ENCODE measurements at regions not wholly inside any gene's neighbourhood (a gene's known extent, or its start where the extent isn't known, plus 50 kb on each side); places are given as distances from the start of the nearest gene placed in this dataset.
A peak's percentile ranks its signal among the peaks of the same experiment; 100 is the strongest.

DNA sequence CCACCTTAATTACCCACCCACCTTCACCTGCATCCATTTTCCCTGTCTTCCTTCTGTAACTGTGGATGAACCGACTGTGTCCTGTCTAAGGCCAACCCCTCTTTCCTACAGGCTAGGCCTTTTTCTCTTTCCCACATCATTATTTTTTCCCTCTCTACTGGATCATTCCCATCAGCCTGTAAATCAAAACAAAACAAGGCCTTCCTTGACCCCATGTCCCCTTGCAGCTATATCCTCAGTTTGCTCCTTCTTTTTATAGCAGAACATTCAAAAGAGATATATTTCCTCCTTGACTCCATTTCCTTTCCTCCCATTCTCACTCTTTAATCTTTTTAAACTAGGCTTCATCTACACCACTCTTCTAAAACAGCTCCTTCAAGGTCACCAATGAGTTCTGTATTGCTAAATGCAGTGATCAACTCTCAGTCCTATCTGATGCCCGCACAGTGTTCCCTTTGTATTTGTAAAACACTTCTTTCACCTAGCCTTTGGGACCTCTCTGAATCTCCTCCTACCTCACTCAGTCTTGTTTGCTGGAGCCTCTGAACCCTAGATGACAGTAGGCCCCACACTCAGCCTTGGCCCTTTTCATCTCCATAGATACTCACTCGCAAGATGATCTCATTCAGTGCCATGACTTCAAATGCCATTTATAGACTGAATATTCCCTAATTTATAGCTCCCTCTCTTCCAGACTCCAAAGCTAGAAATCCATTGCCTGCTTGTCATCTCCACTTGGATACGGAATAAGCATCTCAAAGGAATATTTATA, 55.7 kb downstream of the CXCR4 start:
- DNase-seq (ENCODE audit: low read depth in 4 of 4, low spot score in 3 of 4), result peak in 1 of 4 donors; percentile 37

DNA sequence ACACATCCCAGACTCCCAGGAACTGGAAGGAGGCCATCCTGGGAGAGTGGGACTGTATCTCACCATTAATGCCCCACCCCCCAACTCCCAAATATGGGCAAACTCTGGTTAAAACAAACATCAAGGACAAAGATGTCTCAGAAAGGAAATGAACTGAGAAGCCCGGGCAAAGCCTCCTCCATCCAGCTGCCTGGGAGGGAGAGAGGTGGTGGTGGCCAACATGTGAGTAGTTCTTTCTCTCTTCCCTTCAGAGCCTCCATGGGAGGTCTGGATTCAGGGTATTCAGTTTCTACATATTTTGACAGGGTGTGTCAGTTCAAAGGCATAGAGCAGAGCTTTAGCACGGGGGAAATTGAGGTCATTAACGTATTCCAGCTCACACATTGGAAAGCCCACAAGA, 57.5 kb downstream of the CXCR4 start:
- DNase-seq (ENCODE audit: low read depth in 4 of 4, low spot score in 3 of 4), result no peak

DNA sequence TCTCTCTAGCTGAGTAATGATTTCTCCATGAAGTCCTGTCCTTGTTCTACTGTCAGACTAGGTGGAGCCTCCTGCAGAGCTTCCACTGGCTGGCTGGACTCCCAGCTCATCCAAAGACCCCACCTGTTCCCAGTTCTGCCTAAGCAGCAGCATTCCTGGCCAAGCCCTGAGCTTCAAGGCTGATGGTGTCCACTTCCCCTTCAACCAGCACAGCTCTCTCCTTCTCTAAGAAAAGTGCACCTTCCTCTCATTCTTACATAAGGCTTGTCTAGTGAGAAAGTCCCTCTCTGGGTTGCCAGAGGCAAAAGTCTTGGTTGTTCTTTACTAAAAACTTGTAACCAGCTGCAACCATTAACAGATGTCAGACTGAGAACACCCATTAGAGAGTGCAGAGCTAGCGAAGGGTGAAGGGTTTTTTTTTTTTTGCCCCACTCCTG, 58.9 kb downstream of the CXCR4 start:
- peak in 1 of 4 donors; percentile 32 for DNase-seq (ENCODE audit: low read depth in 4 of 4, low spot score in 3 of 4)

DNA sequence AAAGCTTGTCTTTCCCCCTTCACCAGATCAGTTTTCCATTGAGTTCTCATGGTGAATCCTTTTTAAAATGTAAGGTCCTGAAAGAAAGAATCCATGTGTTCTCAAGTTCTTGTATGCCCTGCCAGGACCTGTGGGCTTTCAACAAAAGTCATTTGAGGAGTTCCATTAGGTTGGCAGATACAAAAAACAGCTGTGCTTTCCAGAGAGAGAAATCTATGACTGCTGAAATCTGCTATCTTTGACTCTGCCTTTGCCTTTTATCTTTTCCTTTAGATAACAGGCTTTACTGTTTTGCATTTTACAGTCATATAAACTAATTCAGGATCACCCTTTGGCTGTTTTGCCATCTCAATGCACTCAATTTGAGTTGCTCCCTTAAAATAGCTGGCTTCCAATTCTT, 59.7 kb downstream of the CXCR4 start:
- DNase-seq (ENCODE audit: low read depth in 4 of 4, low spot score in 3 of 4), result no peak

DNA sequence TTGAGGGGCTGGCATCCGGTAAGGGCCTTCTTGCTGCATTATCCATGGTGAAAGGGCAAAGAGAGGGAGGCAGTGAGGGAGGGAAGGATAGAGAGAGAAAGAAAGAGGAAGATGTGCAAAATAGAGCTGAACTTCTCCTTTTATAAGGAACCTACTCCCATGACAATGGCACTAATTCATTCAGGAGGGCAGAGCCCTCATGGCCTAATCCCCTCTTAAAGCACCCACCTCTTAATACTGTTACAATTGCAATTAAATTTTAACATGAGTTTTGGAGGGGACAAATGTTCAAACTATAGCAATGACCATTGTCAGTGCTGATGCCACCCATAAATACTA, 60.2 kb downstream of the CXCR4 start:
- DNase-seq (ENCODE audit: low read depth in 4 of 4, low spot score in 3 of 4), result no peak

DNA sequence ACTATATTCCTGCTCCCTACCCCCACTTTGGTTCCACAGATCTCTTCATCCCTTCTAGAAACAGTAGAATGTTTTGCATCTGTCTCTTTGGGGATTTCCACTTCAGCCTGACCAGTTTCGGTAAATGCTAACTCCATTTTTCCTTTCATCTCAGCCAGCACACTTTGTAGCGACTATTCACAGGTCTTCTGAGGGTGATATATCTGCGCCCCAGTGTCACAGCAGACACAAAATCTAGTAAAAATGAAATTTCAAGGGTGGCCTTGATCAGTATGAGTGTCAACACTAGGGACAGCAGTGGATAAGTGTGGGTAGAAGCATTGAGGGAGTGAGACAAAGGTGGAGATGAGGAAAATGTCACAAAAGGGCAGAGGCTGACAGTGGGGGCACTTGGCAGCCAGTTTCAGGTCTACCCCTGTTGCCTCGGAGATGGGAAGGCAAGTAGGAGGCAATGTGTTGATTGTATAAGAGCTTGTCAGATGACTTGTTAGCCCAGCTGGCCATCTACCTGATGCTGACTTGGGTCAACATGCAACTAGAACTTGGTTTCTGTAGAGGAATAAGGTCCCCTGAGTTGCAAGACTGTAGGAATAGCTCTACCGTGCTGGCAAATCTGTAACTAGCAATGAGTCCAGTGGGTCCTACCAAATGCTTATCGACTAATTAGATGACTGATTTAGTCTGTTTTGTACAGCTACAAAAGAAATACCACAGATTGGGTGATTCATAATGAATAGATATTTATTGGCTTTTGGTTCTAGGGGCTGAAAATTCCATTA, 60.7 kb downstream of the CXCR4 start:
- DNase-seq (ENCODE audit: low read depth in 4 of 4, low spot score in 3 of 4), result no peak

DNA sequence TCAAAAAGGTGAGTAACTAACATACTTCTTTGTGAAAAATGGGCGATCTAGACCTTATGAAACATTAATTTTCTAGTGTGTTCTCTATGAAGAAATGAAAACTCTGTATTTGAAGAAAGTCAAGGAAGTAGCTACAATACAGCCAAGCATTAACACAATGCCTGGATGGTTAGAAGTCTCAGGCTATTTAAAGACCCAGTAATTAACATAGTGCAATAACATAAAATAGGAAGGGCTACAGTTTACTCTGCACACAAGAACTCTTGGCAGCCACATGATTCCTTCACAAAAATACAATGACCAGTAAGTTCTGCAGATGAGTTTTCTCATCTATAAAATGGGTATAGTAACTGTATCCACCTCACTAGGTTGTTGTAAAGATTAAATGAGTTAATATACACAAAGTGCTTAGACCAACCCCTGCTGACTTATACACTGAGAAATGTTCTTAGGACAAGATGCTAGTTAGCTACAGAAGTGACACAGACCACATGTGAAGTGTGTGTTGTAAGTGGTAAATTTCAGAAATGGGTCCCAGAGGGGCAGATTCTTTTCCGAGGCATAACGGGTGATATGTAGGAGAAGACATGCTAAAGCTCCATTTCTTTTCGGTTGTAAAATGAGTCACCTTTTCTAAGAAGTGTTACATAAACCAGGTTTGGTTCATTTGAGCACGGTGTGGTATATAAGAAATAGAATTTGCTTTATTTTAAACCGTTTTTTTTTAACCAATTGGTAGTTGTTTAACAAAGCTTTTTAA, 61.8 kb downstream of the CXCR4 start:
- no peak for DNase-seq (ENCODE audit: low read depth in 4 of 4, low spot score in 3 of 4)

DNA sequence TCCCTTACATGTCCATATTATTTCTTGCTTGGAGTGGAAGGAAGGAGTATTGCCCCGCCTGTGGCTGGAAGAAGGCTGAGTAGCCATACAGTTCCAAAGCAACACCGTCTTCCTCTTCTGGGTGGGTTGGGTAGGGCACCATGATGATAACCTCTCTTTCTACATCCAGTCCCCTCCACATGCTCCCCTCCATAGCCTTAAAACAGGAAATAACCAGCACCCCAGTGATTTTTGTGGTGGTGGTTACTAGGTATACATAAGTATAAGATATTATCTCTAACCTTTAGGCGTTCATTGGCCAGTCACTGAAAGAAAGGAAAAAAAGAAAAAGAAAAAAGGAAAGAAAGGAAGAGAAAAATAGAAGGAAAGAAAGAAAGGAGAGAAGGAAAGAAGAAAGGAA, 63.1 kb downstream of the CXCR4 start:
- DNase-seq (ENCODE audit: low read depth in 4 of 4, low spot score in 3 of 4), result no peak

DNA sequence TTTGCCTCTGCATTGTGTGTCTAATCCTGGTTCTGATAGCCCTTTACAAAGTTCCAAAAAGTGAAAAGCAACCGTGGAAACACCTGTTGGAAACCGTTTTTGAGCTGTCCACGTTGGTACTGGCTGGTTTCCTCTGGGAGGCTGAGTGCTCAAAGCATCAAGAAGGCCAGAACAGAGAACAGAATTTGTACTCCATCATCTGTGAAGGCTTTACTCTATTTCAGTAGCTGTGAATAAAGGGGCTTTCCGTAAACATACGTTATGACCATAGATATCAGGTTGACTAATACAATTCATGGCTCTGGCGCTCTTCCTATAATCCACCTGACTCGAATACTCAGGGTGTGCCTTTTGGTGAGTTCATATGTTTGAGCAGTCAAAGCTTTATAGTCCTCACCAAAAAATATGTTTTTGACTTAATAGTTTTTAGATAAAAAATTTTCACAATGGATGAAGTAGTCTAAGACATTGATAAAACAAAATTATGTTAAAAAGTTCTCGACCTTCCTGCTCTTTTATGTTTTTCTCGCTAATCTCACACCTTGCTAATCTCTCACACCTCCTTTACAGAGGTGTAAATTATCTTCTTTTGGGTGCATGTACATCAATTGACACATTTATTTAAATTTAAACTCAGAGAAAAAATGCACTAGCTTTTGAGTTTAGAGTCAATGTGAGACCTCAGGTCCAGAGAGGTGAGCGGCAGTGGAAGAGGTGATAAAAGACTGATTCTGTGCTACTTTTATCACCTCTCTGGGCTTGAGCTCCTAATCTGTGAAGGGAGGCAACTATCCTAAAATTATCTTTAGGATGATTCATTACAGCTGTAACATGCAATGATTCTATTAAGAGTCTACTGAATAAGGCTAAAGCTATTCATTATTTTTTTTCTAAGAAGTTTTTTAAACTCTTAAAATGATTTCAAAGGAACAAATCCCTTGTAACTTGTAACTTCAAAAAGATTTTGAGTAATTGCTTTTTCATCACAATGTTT, 65.3 kb downstream of the CXCR4 start:
- no peak for DNase-seq (ENCODE audit: low read depth in 4 of 4, low spot score in 3 of 4)

DNA sequence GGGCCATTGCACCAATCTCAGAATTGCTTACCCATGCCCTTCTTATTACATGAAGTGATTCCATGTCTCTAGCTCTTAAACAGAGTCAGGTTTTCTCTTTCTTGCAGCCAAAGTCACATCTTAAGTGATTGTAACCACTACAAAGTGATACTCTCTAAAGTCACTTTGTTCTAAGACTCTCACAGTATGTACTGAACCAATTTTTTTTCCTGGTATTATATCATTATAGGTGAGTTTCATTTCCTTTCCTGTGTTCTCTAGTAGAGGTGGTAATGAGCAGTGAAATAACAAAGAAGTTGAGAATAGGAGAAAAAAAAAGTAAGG, 66.3 kb upstream of the DARS1 start:
- DNase-seq (ENCODE audit: low read depth in 4 of 4, low spot score in 3 of 4), result no peak

DNA sequence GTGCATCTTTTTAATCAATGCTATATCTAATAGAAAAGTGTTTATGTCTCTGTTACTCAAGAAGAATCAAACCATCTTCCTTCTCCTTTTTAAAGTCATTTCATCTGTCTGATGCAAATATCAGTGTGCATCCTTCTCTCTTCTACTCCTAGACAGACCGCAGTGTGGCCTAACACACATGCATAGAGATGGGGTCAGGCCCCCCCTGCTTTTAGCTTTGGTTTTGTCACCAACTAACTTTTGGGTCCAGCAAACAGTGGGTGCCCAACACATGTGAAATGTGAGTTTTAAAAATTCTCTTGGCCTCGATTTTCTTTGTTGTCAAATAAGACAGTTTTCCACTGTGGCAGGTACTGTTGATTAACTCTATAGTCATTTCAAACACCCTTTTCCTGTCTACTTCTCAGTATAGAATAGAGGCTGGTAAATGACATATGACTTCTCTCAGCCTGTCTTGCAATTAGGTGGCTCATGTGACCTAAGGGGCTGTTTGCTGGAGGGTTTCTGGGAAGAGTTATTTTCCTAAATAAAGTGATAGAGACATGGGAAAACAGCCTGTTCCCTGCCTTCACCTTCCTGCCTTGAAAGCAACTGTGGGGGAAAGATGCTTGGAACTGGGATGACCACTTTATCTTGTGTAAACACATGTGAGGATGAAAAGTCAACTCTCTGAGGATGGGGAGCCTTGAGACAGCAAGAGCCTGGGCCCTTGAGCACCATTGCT, 65.7 kb upstream of the DARS1 start:
- no peak for DNase-seq (ENCODE audit: low read depth in 4 of 4, low spot score in 3 of 4)

DNA sequence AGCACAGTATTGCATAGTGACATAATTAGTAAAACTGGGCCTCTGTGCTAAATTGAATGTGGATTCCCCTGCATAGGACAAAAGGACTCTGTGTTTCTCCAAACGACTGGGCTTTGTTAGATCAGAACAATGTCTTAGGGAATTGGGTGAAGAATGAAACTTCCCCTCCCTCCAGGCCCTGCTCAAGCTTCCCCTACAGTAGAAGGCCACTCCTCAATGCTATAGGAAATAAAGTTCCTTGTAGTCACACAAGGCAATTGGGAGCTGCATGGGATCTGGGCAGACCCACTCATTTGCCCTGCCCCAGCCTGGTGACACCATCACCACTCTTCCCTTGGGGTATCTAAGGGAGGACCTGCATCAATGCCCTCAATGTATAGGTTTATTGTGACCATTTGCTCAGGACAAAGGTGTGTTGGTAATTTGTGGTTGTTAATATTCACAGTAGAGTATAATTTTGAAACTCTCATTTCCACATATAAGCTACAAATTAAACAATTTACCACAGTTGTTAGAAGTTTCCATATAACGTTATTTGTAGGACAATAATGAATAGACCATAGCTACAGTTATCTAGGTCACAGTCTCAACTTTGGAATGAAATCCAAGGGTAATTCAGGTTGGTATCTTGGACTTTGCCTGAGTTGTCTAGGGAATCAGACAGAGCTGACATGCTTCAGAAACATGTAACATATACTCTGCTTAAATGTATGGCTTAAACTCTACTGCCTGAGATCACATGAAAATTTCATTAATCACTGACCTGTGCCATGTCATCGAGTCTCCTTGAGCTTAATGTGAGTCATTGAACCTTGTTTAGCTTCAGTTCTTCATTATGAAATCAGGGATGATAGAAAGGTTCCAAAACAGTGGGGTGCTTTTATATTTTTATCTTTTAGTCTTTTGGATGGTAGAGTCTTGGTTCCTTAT, 64.8 kb upstream of the DARS1 start:
- no peak for DNase-seq (ENCODE audit: low read depth in 4 of 4, low spot score in 3 of 4)

DNA sequence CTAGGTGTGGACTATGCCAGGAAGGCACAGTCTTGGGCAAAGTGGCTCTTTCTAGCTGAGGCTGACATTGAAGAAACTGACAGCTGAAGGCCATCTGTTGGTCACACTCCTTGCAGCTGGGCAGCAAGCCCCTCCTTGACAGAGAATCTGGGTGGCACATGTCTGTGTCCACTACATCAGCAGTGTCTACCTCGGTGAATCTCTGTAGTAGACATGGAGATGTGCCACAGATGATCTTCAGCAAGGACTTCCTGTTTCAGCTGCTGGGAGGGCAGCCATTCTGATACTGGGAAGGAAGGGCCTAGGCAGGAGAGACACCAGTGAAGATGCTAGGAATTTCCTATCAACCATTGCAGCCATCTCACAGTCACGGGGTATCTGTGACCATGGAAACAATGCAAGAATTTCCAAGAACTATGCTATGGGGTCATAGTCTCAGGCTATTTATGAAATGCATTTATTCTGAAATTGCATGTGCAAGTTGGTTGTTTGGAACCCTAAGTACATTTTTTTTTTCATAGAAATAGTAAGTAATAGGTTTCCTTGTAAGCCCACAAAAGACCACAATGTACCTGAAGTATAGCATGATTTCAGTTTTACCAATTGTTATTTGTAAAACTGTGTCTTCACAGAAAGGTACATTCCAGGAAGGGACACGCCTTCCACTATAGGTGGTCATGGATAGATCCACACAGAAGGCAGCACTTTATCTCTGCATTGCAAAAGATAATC, 63.8 kb upstream of the DARS1 start:
- DNase-seq (ENCODE audit: low read depth in 4 of 4, low spot score in 3 of 4), result no peak

DNA sequence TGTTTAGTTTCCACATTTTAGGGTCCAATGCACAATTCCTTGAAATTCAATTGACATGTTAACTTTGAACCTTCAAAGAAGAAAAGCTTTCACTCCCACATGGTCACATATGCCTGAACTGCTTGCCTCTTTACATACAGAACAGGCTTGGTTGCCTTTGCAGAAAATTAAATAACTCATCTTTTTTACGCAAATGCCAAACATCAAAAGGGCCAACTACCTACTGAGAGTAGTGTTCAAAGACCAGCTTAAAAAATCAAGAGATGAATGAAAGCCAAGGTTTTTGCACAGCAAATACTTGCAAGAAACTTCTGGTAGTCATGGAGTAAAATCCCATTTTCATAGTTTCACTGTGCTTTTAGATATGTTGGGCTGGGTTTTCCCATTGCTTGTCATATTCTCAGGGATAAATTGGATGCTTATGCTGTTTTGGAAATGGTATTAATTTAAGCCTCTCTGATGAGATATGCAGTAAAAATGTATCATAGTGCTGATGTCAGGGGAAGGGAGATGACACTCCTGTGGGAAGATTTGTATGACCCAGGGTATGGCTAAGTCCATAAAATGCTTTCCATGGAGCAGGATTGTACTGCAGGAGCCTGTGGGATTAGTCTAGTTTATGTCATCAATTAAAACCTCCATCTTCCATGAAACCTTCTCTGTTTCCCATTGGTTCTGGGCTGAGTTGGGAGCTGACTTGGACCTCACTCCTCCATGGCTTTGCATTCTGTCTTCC, 60.6 kb upstream of the DARS1 start:
- DNase-seq (ENCODE audit: low read depth in 4 of 4, low spot score in 3 of 4), result no peak

DNA sequence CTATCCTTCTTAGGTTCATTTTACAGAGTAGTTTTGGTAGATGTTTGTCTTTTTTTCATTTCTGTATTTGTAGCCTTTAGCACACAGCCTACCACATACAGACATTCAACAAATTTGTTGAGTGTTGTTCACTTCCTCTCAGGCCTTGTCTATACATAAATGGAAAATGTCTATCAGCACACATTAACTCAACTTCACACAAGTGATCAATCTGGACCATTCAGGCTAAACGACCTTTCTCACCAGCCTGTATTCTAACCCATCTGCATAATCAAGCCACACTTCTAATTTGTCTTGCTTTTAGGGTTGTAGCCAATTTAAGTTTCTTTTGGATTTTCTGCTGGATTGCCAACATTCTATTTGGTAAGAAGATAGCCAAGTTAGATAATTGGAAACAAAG, 59.9 kb upstream of the DARS1 start:
- DNase-seq (ENCODE audit: low read depth in 4 of 4, low spot score in 3 of 4), result no peak

Measured in left renal pelvis (tissue), 4 donors.